Lower leg skin (tissue), 3 donors: ENCODE measurements at regions not wholly inside any gene's neighbourhood (a gene's known extent, or its start where the extent isn't known, plus 50 kb on each side); places are given as distances from the start of the nearest gene placed in this dataset.

Experiments used
- CTCF ChIP-seq, 3 donors: fragments of 450-650 bp; IDR thresholded peaks; one replicate each; pipeline ENCODE4 v1.5.1; 2016; ENCODE audit warnings: antibody characterized with exemption in 3 of 3, mild to moderate bottlenecking in 3 of 3, moderate library complexity in 2 of 3
- POLR2A ChIP-seq, 2 donors: fragments of 450-650 bp; IDR thresholded peaks; one replicate each; pipeline ENCODE4 v1.6.1; 2016 to 2017; ENCODE audit warnings: antibody characterized with exemption in 2 of 2, mild to moderate bottlenecking in 1 of 2, moderate library complexity in 1 of 2

GRCh38 chr9:75601280-75601679 is 289.2 kb upstream of the PCSK5 start:
- TF ChIP-seq POLR2A (IDR thresholded peaks at IDR 0.05) (no peak), CTCF (IDR thresholded peaks at IDR 0.05) (no peak)
